GM12891 (cell line): ENCODE measurements at regions not wholly inside any gene's neighbourhood (a gene's known extent, or its start where the extent isn't known, plus 50 kb on each side); places are given as distances from the start of the nearest gene placed in this dataset.

Experiments used
- DNase-seq: peaks from one replicate; pipeline ENCODE4 v3.0.0; 2011; ENCODE audit warnings: low spot score; ENCODE audit not compliant: insufficient read length
- FAIRE-seq: peaks from 2 replicates; lab custom pipeline; 2011; peaks lifted over from hg19 to GRCh38; lab: Jason Lieb, UNC
- PAX5 ChIP-seq: IDR thresholded peaks from 2 replicates; pipeline ENCODE4 v1.6.1; 2011; ENCODE audit warnings: low read length, moderate library complexity, mild to moderate bottlenecking; ENCODE audit not compliant: insufficient read depth, severe bottlenecking
- POLR2A ChIP-seq: IDR thresholded peaks from 2 replicates; pipeline ENCODE4 v1.6.1; 2011; ENCODE audit warnings: low read depth, low read length, control low read depth
- POLR2AphosphoS5 ChIP-seq: IDR thresholded peaks from 2 replicates; pipeline ENCODE4 v1.6.1; 2011; ENCODE audit warnings: low read depth, low read length, control low read depth
- POU2F2 ChIP-seq: IDR thresholded peaks from 2 replicates; pipeline ENCODE4 v1.6.1; 2011; ENCODE audit warnings: low read depth, mild to moderate bottlenecking, control low read depth, low read length, moderate library complexity
- SPI1 ChIP-seq: IDR thresholded peaks from 2 replicates; pipeline ENCODE4 v1.6.1; 2011; ENCODE audit warnings: low read depth, low read length, control low read depth
- TAF1 ChIP-seq: IDR thresholded peaks from 2 replicates; pipeline ENCODE4 v1.6.1; 2011; ENCODE audit warnings: low read depth, low read length, control low read depth

- TF ChIP-seq SPI1 (no peak), PAX5 (no peak), POLR2A (no peak), TAF1 (no peak), POLR2AphosphoS5 (no peak), POU2F2 (no peak)
- no peak for DNase-seq
- no peak for FAIRE-seq
Measured at GRCh38 chr6:131363947-131364834, 208.8 kb upstream of the ARG1 start.

DNA sequence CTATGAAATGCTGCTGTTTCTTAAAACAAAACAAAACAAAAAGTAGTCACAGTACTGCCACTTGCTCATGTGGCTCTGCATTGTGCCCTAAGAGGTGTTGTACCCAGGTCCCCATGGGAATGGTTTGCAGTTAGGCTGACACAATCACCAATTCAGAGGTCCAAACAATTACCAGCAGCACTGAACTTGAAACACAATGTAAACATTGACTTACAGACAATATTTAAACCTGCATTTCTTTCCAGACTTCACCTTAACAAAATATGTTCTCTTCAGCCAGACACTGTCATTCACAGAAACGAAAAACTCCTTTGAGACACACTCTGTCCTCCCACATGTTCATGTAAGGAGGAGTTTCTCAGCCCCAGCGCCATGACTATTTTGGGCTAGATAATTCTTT is 206.8 kb upstream of the ARG1 start:
- no peak for TF ChIP-seq POLR2A
- no peak for TF ChIP-seq SPI1
- no peak for FAIRE-seq
- no peak for DNase-seq

DNA sequence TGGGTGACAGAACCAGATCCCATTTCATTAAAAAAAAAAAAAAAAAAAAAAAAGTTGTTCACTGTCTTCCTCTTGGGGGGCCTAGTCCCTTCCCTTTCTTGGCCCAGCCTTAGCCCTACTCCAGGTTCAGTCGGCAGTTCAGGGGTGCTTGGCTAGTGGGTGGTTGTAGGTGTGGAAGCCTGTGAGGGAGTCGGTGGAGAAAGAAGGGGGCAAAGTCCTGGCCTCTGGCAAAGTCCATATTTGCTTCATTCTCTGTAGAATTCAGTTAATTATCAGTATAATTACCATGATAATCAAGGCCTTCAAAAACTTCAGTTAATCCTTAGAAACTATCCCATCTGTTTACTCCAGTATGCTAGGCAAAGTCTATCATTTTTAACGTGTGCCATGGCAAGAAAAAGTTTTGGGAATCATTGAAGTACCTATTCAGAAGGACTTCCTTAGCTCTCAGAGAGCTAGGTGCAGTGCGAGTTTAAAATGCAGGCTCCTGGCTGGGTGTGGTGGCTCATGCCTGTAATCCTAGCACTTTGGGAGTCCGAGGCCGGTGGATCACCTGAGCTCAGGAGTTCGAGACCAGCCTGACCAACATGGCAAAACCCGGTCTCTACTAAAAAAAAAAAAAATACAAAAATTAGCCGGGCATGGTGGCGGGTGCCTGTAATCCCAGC is 205.7 kb upstream of the ARG1 start:
- TF ChIP-seq POU2F2 (no peak), POLR2AphosphoS5 (no peak), PAX5 (no peak), SPI1 (no peak), TAF1 (no peak), POLR2A (no peak)
- FAIRE-seq (no peak), DNase-seq (no peak)

DNA sequence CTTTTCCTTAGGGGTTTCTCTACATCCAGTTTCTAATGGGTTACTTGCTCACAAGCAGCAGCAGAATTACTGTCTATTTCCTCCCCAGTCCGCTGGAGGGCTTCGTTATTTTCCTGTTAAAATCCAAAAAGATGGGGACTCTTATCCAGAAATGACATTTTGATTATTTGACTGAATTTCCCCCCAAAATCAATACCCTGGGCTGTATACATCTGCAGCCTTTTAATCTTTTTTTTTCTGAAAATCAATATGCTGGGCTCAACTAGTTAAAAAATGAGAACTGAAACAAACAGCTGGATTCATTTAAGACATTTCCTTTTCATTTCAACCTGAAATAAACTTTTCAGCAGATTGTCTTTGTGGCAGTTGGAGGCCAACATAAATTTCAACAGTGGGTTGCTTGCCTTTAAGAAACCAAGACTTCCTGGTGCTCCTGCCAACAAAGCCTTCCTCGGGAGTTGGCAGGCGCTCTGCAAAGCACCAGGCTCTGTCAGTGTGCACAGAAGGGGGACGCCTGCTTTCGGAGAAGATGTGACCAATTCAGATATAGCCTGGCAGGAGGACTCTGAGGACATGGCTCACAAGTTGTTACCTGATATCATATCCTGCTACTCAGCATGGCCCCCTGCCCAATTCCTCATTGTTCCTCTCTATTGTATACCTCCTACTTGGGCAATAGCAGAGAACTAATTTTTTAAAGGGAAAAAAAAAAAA is 204.7 kb upstream of the ARG1 start:
- DNase-seq (peak; percentile 5), FAIRE-seq (no peak)
- TF ChIP-seq SPI1 (peak; percentile 93), POU2F2 (no peak)

DNA sequence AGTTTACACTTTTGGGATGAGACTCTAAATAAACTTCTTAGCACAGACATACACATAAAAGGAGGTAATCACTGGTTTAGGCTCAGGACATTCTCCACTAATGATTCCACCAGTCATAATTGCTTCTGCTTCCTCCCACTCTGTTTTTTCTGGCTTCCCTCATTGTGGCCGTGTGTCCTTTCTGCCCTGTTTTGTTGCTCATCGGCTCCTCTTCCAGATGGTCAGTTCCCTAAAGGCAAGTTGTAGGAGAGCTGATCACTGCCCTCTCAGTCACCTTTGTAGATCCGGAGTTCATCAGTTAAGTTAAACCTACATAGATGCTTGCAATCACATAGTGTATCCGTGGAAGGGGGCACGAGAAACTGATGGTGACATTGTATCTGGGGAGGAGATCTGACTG is 200.5 kb upstream of the ARG1 start:
- no peak for FAIRE-seq
- no peak for DNase-seq
- no peak for TF ChIP-seq POU2F2
- TF ChIP-seq POLR2AphosphoS5: no peak
- no peak for TF ChIP-seq SPI1
- no peak for TF ChIP-seq POLR2A
- no peak for TF ChIP-seq PAX5
- no peak for TF ChIP-seq TAF1

GRCh38 chr6:131377112-131377705 is 195.8 kb upstream of the ARG1 start:
- DNase-seq (no peak), FAIRE-seq (no peak)

GRCh38 chr6:131378874-131379273 is 194.2 kb upstream of the ARG1 start:
- DNase-seq (no peak), FAIRE-seq (no peak)
- TF ChIP-seq POLR2AphosphoS5 (no peak), SPI1 (no peak), POLR2A (no peak), POU2F2 (no peak), PAX5 (no peak), TAF1 (no peak)

More at GRCh38 chr6:131377112-131377705, 195.8 kb upstream of the ARG1 start:
- TF ChIP-seq TAF1 (no peak), POLR2AphosphoS5 (no peak), POU2F2 (no peak), PAX5 (no peak), POLR2A (no peak), SPI1 (no peak)

GRCh38 chr6:131379948-131380347 is 193.1 kb upstream of the ARG1 start:
- TF ChIP-seq POLR2AphosphoS5: no peak
- TF ChIP-seq TAF1: no peak
- no peak for DNase-seq
- no peak for FAIRE-seq

GRCh38 chr6:131381052-131381708 is 191.8 kb upstream of the ARG1 start:
- TF ChIP-seq POLR2AphosphoS5: no peak
- TF ChIP-seq TAF1: no peak
- no peak for TF ChIP-seq POLR2A
- no peak for TF ChIP-seq POU2F2
- TF ChIP-seq SPI1: no peak
- no peak for TF ChIP-seq PAX5
- DNase-seq (no peak), FAIRE-seq (no peak)
